Activated naive CD8-positive, alpha-beta T cell treated with anti-CD3 and anti-CD28 coated beads for 36 hours (primary cell): ENCODE measurements at regions not wholly inside any gene's neighbourhood (a gene's known extent, or its start where the extent isn't known, plus 50 kb on each side); places are given as distances from the start of the nearest gene placed in this dataset.

Source experiments
- DNase-seq: peaks from one replicate; pipeline ENCODE4 v3.0.0; 2021
- H3K27ac Mint-ChIP-seq: one replicate; pipeline ENCODE4 v1.8.0; 2022; ENCODE audit warnings: mild to moderate bottlenecking, moderate library complexity, mixed read lengths
- H3K27me3 Mint-ChIP-seq: one replicate; pipeline ENCODE4 v1.8.0; 2022; ENCODE audit warnings: mild to moderate bottlenecking, mixed read lengths
- H3K36me3 Mint-ChIP-seq: one replicate; pipeline ENCODE4 v1.8.0; 2021; ENCODE audit warnings: mild to moderate bottlenecking, mixed read lengths
- H3K4me1 Mint-ChIP-seq: one replicate; pipeline ENCODE4 v1.8.0; 2021; ENCODE audit warnings: mixed read lengths
- H3K4me3 Mint-ChIP-seq: one replicate; pipeline ENCODE4 v1.8.0; 2022; ENCODE audit warnings: mild to moderate bottlenecking, moderate library complexity, mixed read lengths
- H3K9me3 Mint-ChIP-seq: one replicate; pipeline ENCODE4 v1.8.0; 2022; ENCODE audit warnings: mixed read lengths

- H3K9me3 Mint-ChIP-seq: no peaks in the 10 kb centered on the region
- no peak overlapping the region for H3K27ac Mint-ChIP-seq
- no peaks in the 10 kb centered on the region for H3K4me1 Mint-ChIP-seq
- H3K4me3 Mint-ChIP-seq: no peak overlapping the region
- H3K36me3 Mint-ChIP-seq: no peaks in the 10 kb centered on the region
- no peak for DNase-seq
- no peaks in the 10 kb centered on the region for H3K27me3 Mint-ChIP-seq
Observed at GRCh38 chr10:121041906-121042305, 190.7 kb downstream of the WDR11 start.

GRCh38 chr10:121042342-121042741 lies 191.2 kb downstream of the WDR11 start:
- DNase-seq: no peak
- no peak overlapping the region for H3K27ac Mint-ChIP-seq
- no peaks in the 10 kb centered on the region for H3K9me3 Mint-ChIP-seq
- no peak overlapping the region for H3K4me3 Mint-ChIP-seq
- no peaks in the 10 kb centered on the region for H3K4me1 Mint-ChIP-seq
- no peaks in the 10 kb centered on the region for H3K36me3 Mint-ChIP-seq
- no peaks in the 10 kb centered on the region for H3K27me3 Mint-ChIP-seq

DNA sequence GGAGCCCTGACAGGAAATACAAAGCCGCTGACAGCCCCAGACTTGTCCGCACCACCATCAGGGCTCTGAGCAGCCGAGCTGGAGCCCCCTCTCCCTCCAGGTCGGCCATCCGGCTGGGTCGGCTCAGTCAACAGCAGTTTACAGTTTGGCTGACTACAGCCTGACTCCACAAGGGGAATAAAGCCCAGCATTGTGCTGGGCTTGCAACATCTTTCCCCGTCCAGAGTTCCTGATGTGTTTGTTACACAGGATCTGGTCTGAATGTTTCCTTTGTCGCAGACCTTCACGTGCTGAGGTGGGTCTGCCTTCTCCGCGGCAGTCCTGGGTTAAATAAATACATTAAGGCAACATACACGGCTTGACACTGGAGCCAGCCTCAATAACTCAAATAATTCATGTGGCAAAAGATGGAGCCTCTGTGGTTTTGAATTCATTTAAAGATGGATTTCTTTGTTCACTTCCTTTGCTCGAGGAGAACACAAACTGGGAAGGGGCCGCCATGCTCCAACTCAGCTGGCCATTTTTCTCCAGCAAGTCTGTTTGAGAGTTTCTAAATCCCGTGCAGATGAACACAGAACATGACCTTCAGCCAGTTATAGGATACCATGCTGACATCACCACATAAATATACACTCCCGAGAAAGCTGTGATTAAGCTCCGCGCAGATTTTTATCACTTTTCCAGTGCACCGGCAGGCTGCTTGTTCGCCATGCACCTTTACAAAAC lies 192.1 kb downstream of the WDR11 start:
- no peaks in the 10 kb centered on the region for H3K4me1 Mint-ChIP-seq
- H3K27ac Mint-ChIP-seq: no peak overlapping the region
- H3K27me3 Mint-ChIP-seq: no peaks in the 10 kb centered on the region
- no peaks in the 10 kb centered on the region for H3K9me3 Mint-ChIP-seq
- H3K36me3 Mint-ChIP-seq: no peaks in the 10 kb centered on the region
- DNase-seq: no peak
- H3K4me3 Mint-ChIP-seq: no peak overlapping the region

- H3K36me3 Mint-ChIP-seq: no peaks in the 10 kb centered on the region
- H3K4me3 Mint-ChIP-seq: no peak overlapping the region
- no peak overlapping the region for H3K27ac Mint-ChIP-seq
- H3K9me3 Mint-ChIP-seq: no peaks in the 10 kb centered on the region
- no peak for DNase-seq
- H3K4me1 Mint-ChIP-seq: no peaks in the 10 kb centered on the region
- H3K27me3 Mint-ChIP-seq: no peaks in the 10 kb centered on the region
Observed at GRCh38 chr10:121048749-121049148, 197.6 kb downstream of the WDR11 start.

DNA sequence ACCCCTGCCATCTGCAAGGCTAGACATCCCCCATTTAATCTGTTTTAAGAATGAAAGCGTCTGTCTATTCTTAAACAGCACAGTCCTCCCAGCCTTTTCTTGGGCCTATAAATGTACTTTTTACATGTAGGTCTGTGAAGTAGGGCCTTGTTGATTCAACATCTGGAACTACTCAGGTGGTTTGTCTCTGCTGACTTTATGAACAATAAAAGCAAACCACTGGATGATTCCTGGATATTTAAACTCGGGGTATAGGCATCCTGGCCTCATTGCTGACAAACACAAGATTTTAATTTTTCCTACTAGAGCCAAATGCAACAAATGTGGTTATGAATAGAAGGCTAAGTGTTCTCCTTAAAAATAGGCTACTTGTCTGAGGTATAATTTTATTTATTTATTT lies 198.3 kb downstream of the WDR11 start:
- H3K4me3 Mint-ChIP-seq: no peak overlapping the region
- no peak for DNase-seq
- H3K9me3 Mint-ChIP-seq: no peaks in the 10 kb centered on the region
- no peaks in the 10 kb centered on the region for H3K4me1 Mint-ChIP-seq
- H3K36me3 Mint-ChIP-seq: no peaks in the 10 kb centered on the region
- no peaks in the 10 kb centered on the region for H3K27me3 Mint-ChIP-seq
- no peak overlapping the region for H3K27ac Mint-ChIP-seq

GRCh38 chr10:121049923-121050322 lies 198.8 kb downstream of the WDR11 start:
- DNase-seq: no peak
- H3K4me1 Mint-ChIP-seq: no peaks in the 10 kb centered on the region
- no peaks in the 10 kb centered on the region for H3K9me3 Mint-ChIP-seq
- no peaks in the 10 kb centered on the region for H3K36me3 Mint-ChIP-seq
- H3K27ac Mint-ChIP-seq: no peak overlapping the region
- H3K4me3 Mint-ChIP-seq: no peak overlapping the region
- H3K27me3 Mint-ChIP-seq: no peaks in the 10 kb centered on the region

DNA sequence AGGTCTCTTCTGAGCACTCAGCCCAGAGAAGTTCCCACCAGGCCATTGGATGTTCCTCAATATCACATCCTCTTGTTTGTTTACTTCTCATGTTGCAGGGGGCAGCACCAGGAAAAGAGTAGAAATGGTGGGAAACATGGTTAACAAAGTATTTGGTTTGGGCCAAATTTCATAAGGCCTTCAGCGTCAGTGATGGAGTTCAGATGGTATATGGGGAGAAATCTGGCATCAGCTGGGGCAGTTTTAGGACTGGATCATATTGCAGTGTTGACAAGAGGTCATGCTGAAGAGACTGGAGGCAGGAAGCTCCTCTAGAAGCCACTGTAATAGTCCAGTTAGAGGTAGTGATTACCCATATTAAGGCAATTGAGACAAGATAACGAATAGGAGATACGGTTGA lies 200.0 kb downstream of the WDR11 start:
- no peak overlapping the region for H3K4me3 Mint-ChIP-seq
- H3K4me1 Mint-ChIP-seq: no peaks in the 10 kb centered on the region
- H3K27me3 Mint-ChIP-seq: no peaks in the 10 kb centered on the region
- DNase-seq: no peak
- no peaks in the 10 kb centered on the region for H3K36me3 Mint-ChIP-seq
- no peak overlapping the region for H3K27ac Mint-ChIP-seq
- no peaks in the 10 kb centered on the region for H3K9me3 Mint-ChIP-seq

DNA sequence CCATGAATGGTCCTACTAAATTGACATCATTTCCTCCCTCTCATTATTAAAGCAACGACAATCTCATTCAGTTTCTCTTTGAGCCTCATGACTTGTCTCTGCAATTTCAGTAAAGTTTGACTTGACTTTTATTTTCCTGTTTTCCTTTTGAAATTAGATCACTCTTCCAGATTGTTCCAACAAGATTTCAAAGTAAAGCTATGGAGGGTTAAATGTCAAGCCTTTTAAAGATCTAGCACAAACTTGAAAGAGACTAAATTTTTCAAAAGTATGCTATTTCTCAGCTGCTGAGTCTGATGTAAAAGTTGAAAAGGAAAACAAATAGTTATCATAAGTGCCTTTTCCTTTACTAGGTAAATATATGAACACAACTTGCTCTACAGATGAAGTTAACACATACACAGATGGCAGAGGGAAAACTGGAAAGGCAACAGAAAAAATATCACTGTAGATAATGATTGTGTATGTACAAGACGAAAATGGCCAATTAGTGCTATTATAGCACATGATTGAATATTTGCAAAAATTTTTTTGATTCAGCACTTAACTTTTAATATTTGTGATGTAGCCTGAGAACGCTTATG lies 200.6 kb downstream of the WDR11 start:
- Mint-ChIP-seq H3K27me3 (peaks cover 4% of the 10 kb centered on the region), H3K4me1 (no peaks in the 10 kb centered on the region), H3K4me3 (no peak overlapping the region), H3K9me3 (no peaks in the 10 kb centered on the region), H3K36me3 (no peaks in the 10 kb centered on the region), H3K27ac (no peak overlapping the region)
- DNase-seq: no peak

GRCh38 chr10:121053151-121053550 lies 202.0 kb downstream of the WDR11 start:
- H3K4me3 Mint-ChIP-seq: no peak overlapping the region
- H3K36me3 Mint-ChIP-seq: no peaks in the 10 kb centered on the region
- H3K27ac Mint-ChIP-seq: no peak overlapping the region
- H3K9me3 Mint-ChIP-seq: no peaks in the 10 kb centered on the region
- DNase-seq: no peak
- H3K27me3 Mint-ChIP-seq: peaks cover 4% of the 10 kb centered on the region
- no peaks in the 10 kb centered on the region for H3K4me1 Mint-ChIP-seq

GRCh38 chr10:121054874-121055273 lies 203.7 kb downstream of the WDR11 start:
- Mint-ChIP-seq H3K4me1 (no peaks in the 10 kb centered on the region), H3K27me3 (peaks cover 10% of the 10 kb centered on the region), H3K27ac (no peak overlapping the region), H3K9me3 (no peaks in the 10 kb centered on the region), H3K4me3 (no peak overlapping the region), H3K36me3 (no peaks in the 10 kb centered on the region)
- DNase-seq: no peak

DNA sequence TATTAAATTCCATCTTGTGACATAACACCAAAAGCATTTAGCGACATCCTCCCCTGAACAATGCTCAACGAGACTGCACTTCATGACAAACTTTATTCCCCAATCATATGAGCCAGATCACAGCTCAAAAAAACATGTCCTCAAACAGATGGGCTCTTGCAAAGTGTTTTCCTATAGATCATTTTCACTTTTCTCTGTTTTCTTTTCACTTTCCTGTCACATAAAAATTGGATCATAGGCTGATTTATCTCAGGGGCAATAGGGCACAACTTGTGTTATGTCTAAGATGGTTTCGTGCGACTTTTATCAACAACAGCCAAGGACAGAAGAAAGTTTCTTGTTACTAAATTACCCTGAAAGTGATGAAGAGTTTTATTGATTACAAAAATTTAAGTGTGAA lies 206.1 kb downstream of the WDR11 start:
- H3K36me3 Mint-ChIP-seq: no peaks in the 10 kb centered on the region
- peaks cover 10% of the 10 kb centered on the region for H3K27me3 Mint-ChIP-seq
- no peaks in the 10 kb centered on the region for H3K9me3 Mint-ChIP-seq
- H3K4me3 Mint-ChIP-seq: no peak overlapping the region
- H3K4me1 Mint-ChIP-seq: no peaks in the 10 kb centered on the region
- no peak for DNase-seq
- H3K27ac Mint-ChIP-seq: no peak overlapping the region

GRCh38 chr10:121058082-121058481 lies 206.9 kb downstream of the WDR11 start:
- no peaks in the 10 kb centered on the region for H3K4me1 Mint-ChIP-seq
- H3K27me3 Mint-ChIP-seq: peaks cover 10% of the 10 kb centered on the region
- H3K9me3 Mint-ChIP-seq: no peaks in the 10 kb centered on the region
- DNase-seq: no peak
- no peak overlapping the region for H3K4me3 Mint-ChIP-seq
- no peak overlapping the region for H3K27ac Mint-ChIP-seq
- no peaks in the 10 kb centered on the region for H3K36me3 Mint-ChIP-seq

DNA sequence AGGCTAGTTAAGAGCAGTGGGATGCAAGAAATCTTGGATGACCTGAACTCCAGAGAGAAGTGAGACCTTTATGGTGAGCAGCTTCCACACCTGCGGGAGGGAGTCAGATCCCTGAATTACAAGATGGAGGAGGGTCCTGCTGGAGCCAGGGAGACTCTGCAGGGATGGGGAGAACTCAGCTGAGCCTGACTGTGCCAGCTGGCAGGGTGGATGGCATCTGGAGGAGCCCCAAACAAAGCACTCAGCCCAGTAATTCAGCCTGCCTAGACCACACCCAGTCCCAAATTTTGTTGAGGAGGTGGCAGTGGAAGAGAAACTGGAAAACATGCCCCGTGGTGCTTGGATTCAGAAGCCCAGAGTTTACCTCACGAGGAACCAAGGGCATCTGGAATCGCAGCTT lies 208.2 kb downstream of the WDR11 start:
- H3K27me3 Mint-ChIP-seq: peaks cover 10% of the 10 kb centered on the region
- no peaks in the 10 kb centered on the region for H3K36me3 Mint-ChIP-seq
- H3K9me3 Mint-ChIP-seq: no peaks in the 10 kb centered on the region
- no peak for DNase-seq
- H3K4me3 Mint-ChIP-seq: no peak overlapping the region
- H3K4me1 Mint-ChIP-seq: no peaks in the 10 kb centered on the region
- no peak overlapping the region for H3K27ac Mint-ChIP-seq

DNA sequence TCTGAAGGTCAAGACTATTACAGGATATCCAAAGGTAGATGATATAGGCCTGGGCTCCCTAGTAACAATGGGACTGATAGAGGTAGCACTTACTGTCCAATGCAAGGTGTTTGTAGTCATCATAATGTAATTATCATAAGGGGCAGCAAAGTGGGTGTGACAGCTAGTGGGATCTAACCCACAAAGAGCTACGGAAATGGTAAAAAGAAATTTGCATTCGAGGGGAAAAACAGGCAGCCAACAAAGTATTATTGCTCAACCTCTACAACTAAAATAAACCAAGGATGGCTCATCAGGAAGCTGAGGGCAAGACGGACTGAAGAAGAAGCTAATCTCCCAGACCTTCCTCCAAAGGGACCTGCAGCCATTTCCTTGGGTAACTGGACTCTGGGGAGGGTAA lies 211.0 kb downstream of the WDR11 start:
- Mint-ChIP-seq H3K27me3 (peaks cover 6% of the 10 kb centered on the region), H3K9me3 (no peaks in the 10 kb centered on the region), H3K4me3 (no peak overlapping the region)

GRCh38 chr10:121063744-121064143 lies 212.6 kb downstream of the WDR11 start:
- H3K9me3 Mint-ChIP-seq: peaks cover 5% of the 10 kb centered on the region
- peaks cover 6% of the 10 kb centered on the region for H3K27me3 Mint-ChIP-seq
- H3K27ac Mint-ChIP-seq: no peak overlapping the region
- no peak overlapping the region for H3K4me3 Mint-ChIP-seq
- no peak for DNase-seq
- peaks cover 2% of the 10 kb centered on the region for H3K36me3 Mint-ChIP-seq
- no peaks in the 10 kb centered on the region for H3K4me1 Mint-ChIP-seq

More for the DNA sequence above, 211.0 kb downstream of the WDR11 start:
- no peak for DNase-seq
- Mint-ChIP-seq H3K27ac (no peak overlapping the region), H3K4me1 (no peaks in the 10 kb centered on the region), H3K36me3 (no peaks in the 10 kb centered on the region)

DNA sequence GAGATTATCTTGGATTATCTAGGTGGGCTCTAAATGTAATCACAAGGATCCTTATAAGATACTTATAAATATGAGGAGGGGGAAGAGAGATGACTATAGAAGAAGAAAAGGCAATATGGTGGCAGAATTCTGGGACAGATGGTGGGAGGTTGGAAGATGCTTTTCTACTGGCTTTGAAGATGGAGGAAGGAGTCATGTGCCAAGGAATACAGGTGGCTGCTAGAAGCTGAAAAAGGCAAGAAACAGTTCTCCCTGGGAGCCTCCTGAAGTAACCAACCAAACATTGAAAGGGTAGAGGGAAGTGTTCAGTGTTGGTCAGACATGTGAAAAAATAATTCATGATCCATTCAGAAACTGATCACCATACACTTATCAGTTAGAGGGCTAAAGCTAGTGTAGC lies 213.3 kb downstream of the WDR11 start:
- Mint-ChIP-seq H3K4me3 (no peak overlapping the region), H3K27ac (no peak overlapping the region), H3K36me3 (peaks cover 2% of the 10 kb centered on the region), H3K4me1 (no peaks in the 10 kb centered on the region), H3K27me3 (peaks cover 2% of the 10 kb centered on the region), H3K9me3 (peaks cover 5% of the 10 kb centered on the region)
- DNase-seq: no peak
